Testis (tissue), 2 donors: ENCODE measurements at regions not wholly inside any gene's neighbourhood (a gene's known extent, or its start where the extent isn't known, plus 50 kb on each side); places are given as distances from the start of the nearest gene placed in this dataset.

Experiments used
- CTCF ChIP-seq, 3 experiments: fragments of 450-650 bp in 2 of 3; fragments of 200-600 bp in 1 of 3; sonication (generic) in 1 of 3; IDR thresholded peaks; one replicate each; pipeline ENCODE4 v1.5.1; 2016 to 2019; ENCODE audit warnings: antibody characterized with exemption in 3 of 3, mild to moderate bottlenecking in 2 of 3, moderate library complexity in 1 of 3
- POLR2A ChIP-seq: fragments of 450-650 bp; IDR thresholded peaks from one replicate; pipeline ENCODE4 v1.6.1; 2017; ENCODE audit warnings: antibody characterized with exemption, mild to moderate bottlenecking, moderate library complexity

- TF ChIP-seq POLR2A (no peak), CTCF (IDR thresholded peaks at IDR 0.05) (no peak)
These were observed 111.9 kb downstream of the GPAM start for GRCh38 chr10:112071596-112072133.
